HCT116 (cell line): ENCODE measurements at regions not wholly inside any gene's neighbourhood (a gene's known extent, or its start where the extent isn't known, plus 50 kb on each side); places are given as distances from the start of the nearest gene placed in this dataset.

Source experiments
- ATAC-seq: fragments of 200-7000 bp; cut with Tn5 transposase; 2 replicates; pipeline ENCODE4 v1.9.1; 2020; ENCODE audit warnings: mild to moderate bottlenecking, moderate library complexity
- BruUV-seq: library from RNA; stranded (reverse); fragments of 400-500 nt; replicated peaks from 2 replicates; lab custom pipeline; 2021; lab: Mats Ljungman, UMichigan
- CTCF ChIA-PET: fragments of 300-600 bp; sonication (Branson Sonifier 250); formaldehyde crosslinking; loops from one replicate; lab custom pipeline; 2021; ENCODE audit warnings: antibody characterized with exemption; lab: Charles Lee
- POLR2A ChIA-PET: fragments of 300-600, 350-600 bp; sonication (Branson Sonifier 250); formaldehyde crosslinking; loops from one replicate; lab custom pipeline; 2021; ENCODE audit warnings: antibody characterized with exemption; lab: Charles Lee
- RAD21 ChIA-PET, 2 experiments: fragments of 300-600 bp; sonication (Branson Sonifier 250); formaldehyde crosslinking; loops; one replicate each; lab custom pipeline; 2023; ENCODE audit warnings: low total read pairs in 2 of 2; ENCODE audit not compliant: uncharacterized antibody in 2 of 2, unreplicated experiment in 2 of 2, low non-redundant PET in 1 of 2; lab: Charles Lee
- DNase-seq: peaks from one replicate; pipeline ENCODE4 v3.0.0-alpha.2; 2010; ENCODE audit warnings: low read depth, low spot score
- H2AFZ ChIP-seq: fragments of 200-600 bp; shearing (Covaris generic), sonication (generic); 2 replicates; pipeline ENCODE4 v1.6.1; 2017; ENCODE audit warnings: low read depth, mixed run types, mixed read lengths, antibody characterized with exemption, low read length; ENCODE audit not compliant: poor library complexity, severe bottlenecking
- H3K27ac ChIP-seq: 2 replicates; pipeline ENCODE4 v1.5.1; 2012; ENCODE audit warnings: low read depth, low read length
- H3K27me3 ChIP-seq: fragments of 200-600 bp; sonication (generic); 2 replicates; pipeline ENCODE4 v1.6.1; 2016; ENCODE audit warnings: mixed run types, low read length, mixed read lengths; ENCODE audit not compliant: insufficient read depth
- H3K36me3 ChIP-seq, 2 experiments: fragments of 200-500 bp in 1 of 2; fragments of 200-600 bp in 1 of 2; sonication (Bioruptor generic) in 1 of 2; sonication (generic) in 1 of 2; 2 replicates each; pipeline versions ENCODE4 v1.5.1 to v1.6.1; 2014 to 2016; ENCODE audit warnings: low read length in 2 of 2, inconsistent platforms in 1 of 2, mixed read lengths in 1 of 2, mixed run types in 1 of 2; ENCODE audit not compliant: insufficient read depth in 2 of 2, control insufficient read depth in 1 of 2
- H3K4me1 ChIP-seq, 2 experiments: fragments of 200-600 bp in 1 of 2; sonication (generic) in 1 of 2; 2 replicates each; pipeline versions ENCODE4 v1.5.1 to v1.6.1; 2012 to 2017; ENCODE audit warnings: low read length in 2 of 2, inconsistent platforms in 1 of 2, mild to moderate bottlenecking in 1 of 2, mixed read lengths in 1 of 2, mixed run types in 1 of 2, moderate library complexity in 1 of 2; ENCODE audit not compliant: insufficient read depth in 2 of 2, control insufficient read depth in 1 of 2
- H3K4me2 ChIP-seq: fragments of 200-600 bp; sonication (generic); 2 replicates; pipeline ENCODE4 v1.6.1; 2017; ENCODE audit warnings: mixed run types, low read length, mixed read lengths
- H3K4me3 ChIP-seq, 2 experiments: fragments of 200-600 bp in 1 of 2; sonication (generic) in 1 of 2; replicated peaks in 1 of 2; 2 replicates each; pipeline ENCODE4 v1.5.1; 2011 to 2016; ENCODE audit warnings: low read length in 2 of 2, control low read depth in 1 of 2, low read depth in 1 of 2, mild to moderate bottlenecking in 1 of 2, mixed read lengths in 1 of 2, mixed run types in 1 of 2
- H3K79me2 ChIP-seq: fragments of 200-600 bp; sonication (generic); 2 replicates; pipeline ENCODE4 v1.6.1; 2017; ENCODE audit warnings: mild to moderate bottlenecking, mixed run types, low read length, moderate library complexity, mixed read lengths; ENCODE audit not compliant: insufficient read depth
- H3K9ac ChIP-seq: fragments of 200-600 bp; sonication (generic); 2 replicates; pipeline ENCODE4 v1.6.1; 2016; ENCODE audit warnings: low read length, mixed read lengths
- H3K9me2 ChIP-seq: fragments of 200-600 bp; sonication (generic), shearing (Covaris generic); 2 replicates; pipeline ENCODE4 v1.6.1; 2017; ENCODE audit warnings: mixed run types, mild to moderate bottlenecking, moderate library complexity; ENCODE audit not compliant: insufficient read depth
- H3K9me3 ChIP-seq, 2 experiments: fragments of 200-500 bp in 1 of 2; fragments of 200-600 bp in 1 of 2; sonication (Bioruptor generic) in 1 of 2; sonication (generic) in 1 of 2; 2 replicates each; pipeline ENCODE4 v1.6.1; 2014 to 2017; ENCODE audit warnings: low read length in 2 of 2, mixed read lengths in 2 of 2, inconsistent platforms in 1 of 2, low read depth in 1 of 2, mild to moderate bottlenecking in 1 of 2, mixed run types in 1 of 2, moderate library complexity in 1 of 2; ENCODE audit not compliant: control insufficient read depth in 1 of 2, insufficient read depth in 1 of 2
- H4K20me1 ChIP-seq: fragments of 200-600 bp; sonication (generic), shearing (Covaris generic); 2 replicates; pipeline ENCODE4 v1.6.1; 2017; ENCODE audit warnings: mixed run types, mild to moderate bottlenecking, moderate library complexity; ENCODE audit not compliant: insufficient read depth
- CBX3 ChIP-seq: IDR thresholded peaks from 2 replicates; pipeline ENCODE4 v1.6.1; 2012; ENCODE audit warnings: low read depth
- CEBPB ChIP-seq: IDR thresholded peaks from 2 replicates; pipeline ENCODE4 v1.6.1; 2012; ENCODE audit warnings: low read depth
- CTCF ChIP-seq, 3 experiments: fragments of 200-600 bp in 1 of 3; sonication (generic) in 1 of 3; IDR thresholded peaks in 2 of 3; conservative IDR thresholded peaks in 1 of 3; 2 replicates each; pipeline ENCODE4 v1.5.1; 2012 to 2017; ENCODE audit warnings: low read depth in 2 of 3, low read length in 2 of 3, antibody characterized with exemption in 1 of 3, borderline replicate concordance in 1 of 3, control low read depth in 1 of 3, mild to moderate bottlenecking in 1 of 3, mixed read lengths in 1 of 3, mixed run types in 1 of 3, moderate library complexity in 1 of 3; ENCODE audit not compliant: insufficient read depth in 1 of 3
- ELF1 ChIP-seq: IDR thresholded peaks from 2 replicates; pipeline ENCODE4 v1.6.1; 2012; ENCODE audit warnings: low read depth, borderline replicate concordance
- EZH2 ChIP-seq: fragments of 200-600 bp; sonication (generic); IDR thresholded peaks from 2 replicates; pipeline ENCODE4 v1.6.1; 2017; ENCODE audit warnings: antibody characterized with exemption, mixed run types
- EZH2phosphoT487 ChIP-seq: fragments of 200-600 bp; IDR thresholded peaks from 2 replicates; pipeline ENCODE4 v1.6.1; 2018; ENCODE audit warnings: antibody characterized with exemption, borderline replicate concordance
- FOSL1 ChIP-seq: IDR thresholded peaks from 2 replicates; pipeline ENCODE4 v1.6.1; 2012; ENCODE audit warnings: low read depth
- JUND ChIP-seq: IDR thresholded peaks from 2 replicates; pipeline ENCODE4 v1.6.1; 2012
- MAX ChIP-seq: IDR thresholded peaks from 2 replicates; pipeline ENCODE4 v1.6.1; 2012
- POLR2A ChIP-seq: IDR thresholded peaks from 2 replicates; pipeline ENCODE4 v1.7.0; 2011; ENCODE audit warnings: borderline replicate concordance; ENCODE audit not compliant: insufficient read depth, insufficient read length; ENCODE audit errors: extremely low read depth
- POLR2AphosphoS5 ChIP-seq: IDR thresholded peaks from 2 replicates; pipeline ENCODE4 v1.6.1; 2011; ENCODE audit warnings: mild to moderate bottlenecking, low read depth, low read length, moderate library complexity
- RAD21 ChIP-seq: IDR thresholded peaks from 2 replicates; pipeline ENCODE4 v1.6.1; 2012; ENCODE audit warnings: low read depth, mild to moderate bottlenecking
- SP1 ChIP-seq: IDR thresholded peaks from 2 replicates; pipeline ENCODE4 v1.6.1; 2012; ENCODE audit warnings: low read depth
- SRF ChIP-seq: IDR thresholded peaks from 2 replicates; pipeline ENCODE4 v1.6.1; 2012; ENCODE audit warnings: low read depth
- TCF7L2 ChIP-seq: IDR thresholded peaks from 2 replicates; pipeline ENCODE4 v1.7.0; 2011; ENCODE audit warnings: borderline replicate concordance, inconsistent platforms; ENCODE audit not compliant: insufficient read depth, insufficient read length; ENCODE audit errors: extremely low read depth
- YY1 ChIP-seq: IDR thresholded peaks from 2 replicates; pipeline ENCODE4 v1.6.1; 2011; ENCODE audit warnings: low read length, low read depth, moderate library complexity, mild to moderate bottlenecking; ENCODE audit not compliant: insufficient replicate concordance; ENCODE audit errors: extremely low read depth
- ZFX ChIP-seq: fragments of 450-650 bp; IDR thresholded peaks from 2 replicates; pipeline ENCODE4 v1.6.1; 2017
- ZNF274 ChIP-seq: fragments of 200-500 bp; sonication (Bioruptor generic); IDR thresholded peaks from 2 replicates; pipeline ENCODE4 v1.6.1; 2014; ENCODE audit warnings: mild to moderate bottlenecking, low read depth, low read length, inconsistent platforms
- intact Hi-C: fragments of 100-400 bp; cut with micrococcal nuclease; formaldehyde crosslinking; loops from 2 replicates; pipeline ENCODE4 v1.10.0; 2022

- Histone ChIP-seq H2AFZ (no peak overlapping the region), H3K36me3 (no peaks in the 10 kb centered on the region), H3K79me2 (no peaks in the 10 kb centered on the region), H3K27ac (no peak overlapping the region), H3K9me2 (no peaks in the 10 kb centered on the region), H3K9me3 (no peaks in the 10 kb centered on the region), H3K9ac (no peak overlapping the region), H3K4me2 (no peak overlapping the region), H3K27me3 (peaks cover 5% of the 10 kb centered on the region; the same call in 1 of the 2 replicates), H3K4me1 (no peaks in the 10 kb centered on the region), H4K20me1 (no peaks in the 10 kb centered on the region), H3K4me3 (no peak overlapping the region)
- intact Hi-C loops: no loop called here
- BruUV-seq: no TSS peak
- POLR2A ChIA-PET: no interaction called here
- no peak for DNase-seq
- RAD21 ChIA-PET: no interaction called here
- ATAC-seq: no peak
- CTCF ChIA-PET: no interaction called here
- no peak for TF ChIP-seq RAD21
- no peak for TF ChIP-seq CTCF (IDR thresholded peaks at IDR 0.05 in 2 of 3, conservative IDR thresholded peaks at IDR 0.05 in 1 of 3; ENCODE audit: borderline replicate concordance in 1 of 3, insufficient read depth in 1 of 3, low read depth in 2 of 3, low read length in 2 of 3)
Measured at GRCh38 chr1:87170157-87170556, 158.5 kb upstream of the LMO4 start.

GRCh38 chr1:87170931-87171598 is 157.6 kb upstream of the LMO4 start:
- Histone ChIP-seq H3K4me1 (no peaks in the 10 kb centered on the region), H3K9ac (no peak overlapping the region), H4K20me1 (no peaks in the 10 kb centered on the region), H3K4me3 (no peak overlapping the region), H3K9me3 (no peaks in the 10 kb centered on the region), H3K27ac (no peak overlapping the region), H3K36me3 (no peaks in the 10 kb centered on the region), H3K27me3 (peaks cover 5% of the 10 kb centered on the region; the same call in 1 of the 2 replicates), H3K9me2 (no peaks in the 10 kb centered on the region), H3K79me2 (no peaks in the 10 kb centered on the region), H2AFZ (no peak overlapping the region), H3K4me2 (no peak overlapping the region)
- intact Hi-C loops: no loop called here
- no TSS peak for BruUV-seq
- no peak for DNase-seq
- no peak for ATAC-seq
- RAD21 ChIA-PET: no interaction called here
- POLR2A ChIA-PET: no interaction called here
- CTCF ChIA-PET: no interaction called here
- TF ChIP-seq POLR2A (no peak), FOSL1 (no peak), JUND (no peak), ZFX (no peak), ELF1 (no peak), YY1 (no peak), EZH2phosphoT487 (no peak), EZH2 (no peak), TCF7L2 (no peak), RAD21 (no peak), MAX (no peak), ZNF274 (no peak), CEBPB (no peak), SP1 (no peak), SRF (no peak), CBX3 (no peak), POLR2AphosphoS5 (no peak)
